GM19463 (cell line): ENCODE measurements at regions not wholly inside any gene's neighbourhood (a gene's known extent, or its start where the extent isn't known, plus 50 kb on each side); places are given as distances from the start of the nearest gene placed in this dataset.
"Not testable (repeated sequence)": the region's sequence is repeated elsewhere in the genome, so short reads cannot be mapped to it uniquely, and the experiment has no call there.

ENCODE experiments used
- ATAC-seq: cut with Tn5 transposase; IDR thresholded peaks from one replicate; pipeline ENCODE4 v1.9.1; 2021; ENCODE audit warnings: mild to moderate bottlenecking, moderate library complexity; ENCODE audit not compliant: unreplicated experiment

DNA sequence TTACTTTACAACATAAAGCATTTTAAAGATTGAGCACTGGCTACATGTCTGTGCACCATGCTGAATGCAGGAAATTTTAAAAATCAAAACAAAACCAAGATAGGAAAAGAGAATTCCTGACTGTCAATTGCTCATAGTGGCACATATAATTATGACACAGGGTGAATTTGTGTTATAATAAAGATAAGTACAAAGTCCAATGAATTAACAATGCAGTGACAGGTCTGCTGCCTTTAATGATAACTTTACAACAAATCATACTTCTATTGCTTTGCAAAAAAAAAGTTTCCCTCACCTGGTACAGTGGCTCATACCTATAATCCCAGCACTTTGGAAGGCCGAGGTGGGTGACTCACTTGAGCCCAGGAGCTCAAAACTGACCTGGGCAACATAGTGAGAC is 93.8 kb upstream of the OSBPL8 start:
- no peak for ATAC-seq

DNA sequence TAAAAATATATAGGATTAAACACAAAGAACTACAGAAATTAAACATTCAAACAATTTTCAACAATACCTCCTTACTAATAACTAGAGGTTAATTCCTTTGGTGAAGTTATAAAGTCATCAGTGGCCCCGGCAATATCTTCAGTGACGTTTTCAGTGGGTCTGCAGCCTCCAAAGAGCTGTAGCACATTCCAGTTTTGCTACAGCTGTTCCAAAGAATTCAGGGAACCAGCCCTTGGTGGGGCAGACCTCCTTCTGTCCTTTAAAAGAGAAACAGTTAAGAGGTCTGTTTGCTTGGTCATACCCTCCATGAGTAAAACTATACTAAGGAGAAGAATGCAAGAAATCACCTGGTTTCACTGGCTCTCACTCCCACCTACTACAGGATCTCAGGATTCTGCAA is 99.2 kb upstream of the ZDHHC17 start:
- ATAC-seq = no peak

DNA sequence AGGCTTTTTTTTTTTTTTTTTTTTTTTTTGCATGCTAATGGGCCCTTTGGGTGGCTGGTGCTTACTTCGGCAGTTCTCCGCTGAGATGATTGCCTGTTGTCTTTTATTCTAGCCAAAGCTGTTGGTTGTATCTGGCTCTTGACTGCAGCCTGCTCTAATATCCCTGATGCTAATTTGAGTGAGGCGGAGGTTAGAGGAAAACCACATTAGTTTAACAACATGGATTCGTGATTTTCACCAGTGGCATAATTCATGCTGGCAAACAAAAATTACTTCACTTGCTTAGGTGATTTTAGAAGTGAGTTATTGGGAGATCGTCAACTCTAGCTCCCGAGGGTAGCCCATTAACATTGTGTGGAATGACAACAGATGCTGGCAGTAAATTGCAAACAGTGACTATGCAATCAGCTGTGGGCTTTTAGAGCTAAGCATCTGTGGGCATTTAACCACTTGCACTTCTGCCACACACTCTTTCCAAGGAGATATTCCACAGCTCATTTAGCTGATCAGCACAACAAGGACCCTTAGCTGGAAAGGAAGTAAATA is 97.6 kb upstream of the ZDHHC17 start:
- ATAC-seq = no peak

DNA sequence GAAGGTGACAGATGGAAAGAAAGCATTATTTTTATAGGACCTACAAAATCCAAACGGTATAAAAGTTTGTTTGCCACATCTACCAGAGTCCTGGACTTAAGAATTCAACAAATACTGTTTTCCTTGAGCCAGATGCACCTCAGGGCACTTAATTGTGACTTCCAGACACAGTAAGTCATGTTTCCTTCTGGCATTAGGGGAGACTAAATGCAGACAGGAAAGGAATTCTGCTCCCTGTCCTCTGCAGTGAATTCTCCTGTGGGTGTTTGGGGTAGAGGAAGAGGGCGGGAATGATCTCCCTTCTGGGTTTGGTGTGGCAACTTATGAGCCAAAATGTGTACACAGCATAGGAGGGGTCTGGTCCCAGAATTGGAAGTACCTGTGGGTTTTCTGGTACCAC is 93.9 kb upstream of the ZDHHC17 start:
- no peak for ATAC-seq

DNA sequence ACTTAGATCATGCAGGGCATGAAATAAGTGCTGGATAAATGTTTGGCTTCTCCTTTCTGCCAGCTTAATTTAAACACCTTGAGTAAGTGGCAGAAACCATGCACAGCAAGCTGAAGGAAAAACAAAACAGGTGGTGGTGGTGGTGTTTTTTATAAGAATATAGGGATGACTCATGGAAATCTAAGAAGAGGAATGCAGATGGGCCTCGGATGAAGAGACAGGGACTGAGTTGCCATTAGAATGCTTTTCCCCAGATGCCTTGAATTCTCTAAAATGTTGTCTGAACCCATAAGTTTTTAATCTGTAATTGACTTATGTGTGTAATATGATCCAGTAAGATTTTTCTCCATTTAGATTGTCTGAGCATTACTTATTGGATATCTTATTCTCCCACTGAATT is 93.1 kb upstream of the ZDHHC17 start:
- ATAC-seq = no peak

DNA sequence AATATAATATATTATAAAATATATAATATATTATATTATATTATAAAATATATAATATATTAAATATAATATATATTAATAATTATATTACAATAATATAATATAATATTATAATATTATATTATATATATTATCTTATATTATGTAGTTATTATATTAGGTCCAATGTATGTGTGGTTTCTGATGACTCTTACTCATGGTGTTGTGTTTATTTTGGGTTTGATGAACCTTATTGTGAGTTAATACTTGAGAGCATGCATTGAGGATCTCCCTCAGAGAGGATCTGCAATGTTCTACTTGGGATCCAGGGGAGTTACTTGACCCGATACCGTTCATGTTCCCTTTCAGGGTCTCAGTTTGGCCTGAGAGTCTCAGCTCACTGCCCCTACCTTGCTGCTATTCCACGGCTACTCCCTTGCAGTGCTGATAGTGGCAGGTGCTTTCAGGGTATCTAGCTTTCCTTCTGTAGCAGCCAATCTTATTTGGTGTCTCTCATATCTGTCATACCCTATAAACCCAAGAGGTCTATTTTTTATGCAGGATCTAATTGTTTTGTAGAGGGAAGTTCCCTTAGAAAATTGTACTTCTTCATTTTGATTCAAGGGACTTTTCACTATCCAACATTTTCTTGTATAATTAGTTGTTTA is 89.1 kb upstream of the ZDHHC17 start:
- ATAC-seq = no peak

DNA sequence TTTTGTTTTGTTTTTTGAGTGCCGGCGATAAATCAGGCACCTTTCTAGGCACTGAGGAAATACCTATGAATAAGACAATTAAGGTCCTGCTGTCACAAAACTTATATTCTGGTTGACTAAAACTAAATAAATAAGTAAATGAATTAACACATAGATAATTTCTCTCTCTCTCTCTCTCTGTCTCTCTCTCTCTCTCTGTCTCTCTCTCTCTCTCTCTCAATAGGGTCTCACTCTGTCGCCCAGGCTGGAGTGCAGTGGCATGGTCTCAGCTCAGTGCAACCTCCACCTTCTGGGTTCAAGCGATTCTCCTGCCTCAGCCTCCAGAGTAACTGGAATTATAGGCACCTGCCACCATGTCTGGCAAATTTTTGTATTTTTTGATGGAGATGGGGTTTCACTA is 87.7 kb upstream of the ZDHHC17 start:
- not testable (repeated sequence) for ATAC-seq

DNA sequence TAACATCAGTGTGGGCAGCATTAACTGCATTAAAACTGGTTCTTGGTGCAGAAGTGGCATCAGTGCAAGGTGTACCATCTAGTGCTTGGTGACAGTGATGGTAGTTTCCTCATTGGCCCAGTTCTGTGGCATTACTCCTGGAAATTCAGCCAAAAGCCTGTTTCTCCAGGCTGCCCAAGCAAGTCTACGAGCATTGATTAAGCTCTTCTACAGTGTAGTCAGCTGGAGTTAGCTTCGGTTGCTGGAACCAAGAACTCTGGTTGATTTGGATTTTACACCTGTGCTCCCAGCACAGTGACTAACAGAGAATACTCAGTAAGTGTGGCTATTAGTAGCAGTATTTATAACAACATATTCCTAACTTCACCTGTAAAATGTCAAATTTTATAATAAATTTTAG is 84.9 kb upstream of the ZDHHC17 start:
- no peak for ATAC-seq

DNA sequence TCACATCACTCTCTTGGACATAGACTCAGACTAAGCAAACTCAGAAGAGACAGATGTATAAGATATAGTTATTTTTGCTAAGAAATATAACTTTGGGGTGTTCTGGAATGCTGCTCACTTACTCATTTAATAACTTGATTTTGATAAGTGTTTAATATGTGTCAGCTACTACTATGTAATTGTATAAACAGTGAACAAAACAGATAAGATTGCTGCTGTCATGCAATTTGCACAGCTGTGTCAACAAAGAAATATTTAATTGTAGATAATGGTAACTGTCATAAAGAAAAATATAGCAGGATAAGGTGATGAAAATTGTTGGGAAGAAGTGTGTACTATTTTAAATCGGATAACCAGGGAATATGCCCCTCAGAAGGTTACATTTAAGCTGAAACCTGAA is 84.1 kb upstream of the ZDHHC17 start:
- ATAC-seq = no peak

DNA sequence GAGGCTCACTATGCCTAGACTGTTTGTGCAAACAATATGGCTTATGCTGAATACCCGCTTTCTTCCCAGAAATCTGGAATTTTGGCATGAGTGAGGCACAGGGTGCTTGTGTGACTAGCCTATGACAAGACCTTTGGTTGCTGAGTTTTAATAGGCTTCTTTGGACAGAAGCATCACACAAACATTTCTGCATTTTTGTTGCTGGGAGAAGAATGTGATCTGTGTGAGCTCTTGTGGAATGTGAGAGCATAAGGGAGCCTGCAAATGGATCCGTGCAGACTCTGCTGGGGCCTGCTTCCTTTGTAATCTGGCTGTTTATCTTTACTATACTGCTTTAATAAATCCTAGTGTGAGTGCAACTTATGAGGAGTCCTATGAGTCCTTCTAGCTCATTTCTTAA is 83.0 kb upstream of the ZDHHC17 start:
- ATAC-seq = no peak

DNA sequence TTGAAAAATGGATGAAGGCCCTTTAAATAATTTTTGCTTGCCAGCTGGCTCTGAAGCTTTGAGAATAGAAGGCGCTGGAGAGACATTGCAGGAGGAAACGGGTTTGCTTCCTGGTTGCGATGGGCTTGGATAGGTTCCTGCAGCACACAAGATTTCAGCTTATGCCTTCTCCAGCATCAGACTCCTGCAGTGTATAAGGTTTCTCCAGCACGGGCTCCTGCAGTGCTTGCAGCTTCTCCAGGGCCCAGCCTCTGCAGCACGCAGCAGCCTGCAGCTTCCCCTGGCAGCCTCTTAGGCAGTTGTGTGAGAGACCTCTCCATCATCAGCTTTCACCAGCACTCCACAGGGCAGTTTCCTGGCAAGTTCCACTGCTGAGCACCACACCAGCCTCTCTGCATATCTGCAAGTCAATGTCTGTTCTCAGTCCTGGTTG is 78.7 kb upstream of the ZDHHC17 start:
- ATAC-seq = no peak

DNA sequence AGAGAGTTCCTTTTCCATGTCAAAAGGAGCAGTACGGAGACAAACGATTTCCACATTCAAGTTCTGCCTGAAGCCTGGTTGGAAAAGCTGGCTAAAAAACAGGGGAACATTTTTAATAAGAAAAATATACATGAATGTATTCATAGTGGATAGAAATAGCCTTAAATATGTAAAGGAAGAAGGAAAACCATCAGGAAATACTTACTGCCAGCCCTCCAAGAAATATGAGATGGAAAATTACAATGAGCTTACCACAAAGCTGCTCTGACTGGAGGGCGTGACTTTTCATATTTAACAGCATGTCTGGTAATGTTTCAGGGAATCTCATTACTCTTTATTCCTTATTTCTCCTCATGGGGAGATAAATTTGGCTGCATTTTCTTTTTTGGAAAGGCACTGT is 75.9 kb upstream of the ZDHHC17 start:
- ATAC-seq = no peak

DNA sequence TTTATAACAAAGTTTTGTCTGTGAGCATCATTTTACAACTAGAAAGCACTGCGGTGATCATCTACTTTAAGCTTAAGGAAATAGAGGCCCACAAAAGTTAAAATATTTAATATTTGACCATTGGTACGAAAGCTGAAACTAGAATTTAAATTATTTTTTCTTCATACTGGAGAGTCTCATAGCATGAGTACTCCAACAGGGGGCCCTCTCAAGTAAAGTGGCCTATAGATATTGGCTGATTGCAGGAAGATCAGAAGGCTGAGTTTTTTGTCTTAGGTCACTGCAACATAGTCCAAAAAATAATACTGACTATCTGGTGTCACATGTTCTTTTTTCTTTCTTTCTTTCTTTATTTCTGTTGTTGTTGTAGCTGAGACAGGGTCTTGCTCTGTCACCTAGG is 75.3 kb upstream of the ZDHHC17 start:
- ATAC-seq = no peak

DNA sequence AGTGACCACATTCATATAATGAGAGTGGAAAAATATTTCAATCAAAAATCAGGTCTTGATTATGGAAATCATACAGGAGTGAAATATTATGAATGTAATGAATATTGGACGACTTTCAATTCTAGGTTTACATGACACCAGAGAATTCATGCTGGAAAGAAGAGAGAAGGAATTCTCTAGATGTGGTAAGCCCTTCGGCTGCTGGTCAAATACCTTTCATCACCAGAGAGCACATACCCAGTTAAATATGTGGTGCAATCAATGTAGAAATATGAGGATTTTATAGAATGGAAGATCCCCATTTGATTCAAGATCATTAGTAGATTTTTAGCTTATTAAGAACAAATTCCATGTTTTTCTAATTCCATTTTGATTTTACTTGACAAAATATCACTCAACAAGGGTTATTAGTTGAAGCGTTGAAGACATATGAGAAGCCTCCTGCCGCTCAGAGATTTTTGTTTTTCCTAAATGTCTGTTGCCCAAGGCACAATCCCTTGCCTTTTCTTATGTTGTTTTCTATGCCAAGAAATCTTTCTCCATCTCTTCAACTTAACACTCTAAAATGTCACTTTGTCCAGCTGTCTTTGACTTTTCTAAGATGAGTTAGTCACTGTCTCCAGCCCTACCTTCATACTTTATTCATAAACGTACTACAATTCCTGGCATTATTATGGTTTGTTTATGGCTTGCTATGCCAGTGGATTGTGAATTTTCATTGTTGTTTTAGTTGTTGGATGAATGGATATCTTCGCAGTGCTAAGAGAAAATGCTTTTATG is 72.8 kb upstream of the ZDHHC17 start:
- ATAC-seq = no peak

DNA sequence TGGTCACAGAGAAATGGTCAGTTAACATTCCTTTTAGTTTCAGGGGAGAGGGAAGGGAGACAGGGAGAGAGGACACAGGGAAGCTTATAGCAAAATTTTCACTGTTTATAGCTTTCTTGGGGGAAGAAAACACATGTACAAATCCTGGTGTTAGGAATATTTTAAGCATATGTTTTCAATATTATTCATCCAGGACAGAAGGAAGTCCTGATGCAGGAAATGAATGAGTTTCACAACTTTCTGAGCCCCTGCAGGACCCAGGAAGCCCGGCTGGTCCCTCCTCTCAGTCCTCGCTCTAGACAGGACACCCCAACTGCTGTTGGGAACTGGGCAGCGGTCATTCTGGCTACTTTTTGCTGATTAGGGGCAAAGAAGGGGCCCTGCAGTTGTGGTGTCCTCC is 71.1 kb upstream of the ZDHHC17 start:
- ATAC-seq = no peak

DNA sequence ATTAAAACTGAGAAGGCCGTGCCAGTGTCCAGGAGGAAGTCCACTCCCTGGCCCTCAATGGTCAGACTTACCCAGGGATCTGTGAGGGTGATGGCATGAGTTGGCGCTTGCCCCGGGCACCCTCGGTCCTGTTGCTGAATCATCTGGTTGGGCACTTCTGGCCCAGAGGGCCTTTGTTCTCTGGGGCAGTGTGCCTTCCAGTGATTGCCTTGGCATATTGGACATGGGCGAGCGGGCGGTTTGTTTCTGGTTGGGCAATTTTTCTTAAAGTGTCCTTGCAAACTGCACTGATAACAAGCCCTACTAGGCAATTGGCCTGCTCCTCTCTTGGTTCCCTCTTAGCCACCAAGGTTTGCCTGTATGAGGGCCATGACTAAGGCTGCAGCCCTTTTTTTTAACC is 69.5 kb upstream of the ZDHHC17 start:
- no peak for ATAC-seq

DNA sequence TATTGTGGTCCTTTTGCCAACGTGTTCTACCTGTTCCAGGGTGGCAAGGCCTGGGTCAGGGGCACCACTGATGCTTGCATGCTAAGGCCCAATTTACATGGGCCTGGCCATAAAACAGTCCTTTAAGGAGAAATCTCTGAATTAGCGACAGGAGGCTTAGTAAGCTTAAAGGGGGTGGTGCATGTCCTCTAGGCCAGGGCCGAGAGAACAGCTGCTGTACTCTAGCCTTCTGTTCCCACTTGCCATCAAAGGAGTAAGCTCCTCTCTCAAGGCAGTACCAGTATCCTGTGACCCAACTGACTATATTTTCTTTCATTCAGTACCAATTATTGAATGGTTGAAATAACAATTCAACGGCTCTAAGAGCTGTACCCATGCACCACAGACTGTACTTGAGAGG is 67.7 kb upstream of the ZDHHC17 start:
- no peak for ATAC-seq

DNA sequence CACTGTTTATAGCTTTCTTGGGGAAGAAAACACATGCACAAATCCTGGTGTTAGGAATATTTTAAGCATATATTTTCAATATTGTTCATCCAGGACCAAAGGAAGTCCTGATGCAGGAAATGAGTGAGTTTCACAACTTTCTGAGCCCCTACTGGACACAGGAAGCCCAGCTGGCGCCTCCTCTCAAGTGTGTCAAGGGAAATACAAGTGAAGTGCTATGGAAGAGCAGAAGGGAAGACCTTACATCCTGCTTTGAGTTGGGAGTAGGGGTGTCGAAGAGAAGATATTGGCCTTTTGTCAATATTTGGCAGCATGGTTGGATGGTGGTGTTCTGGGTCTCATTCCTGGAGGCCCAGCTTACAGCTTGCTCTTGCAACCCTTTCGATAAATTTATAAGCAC is 66.1 kb upstream of the ZDHHC17 start:
- no peak for ATAC-seq

DNA sequence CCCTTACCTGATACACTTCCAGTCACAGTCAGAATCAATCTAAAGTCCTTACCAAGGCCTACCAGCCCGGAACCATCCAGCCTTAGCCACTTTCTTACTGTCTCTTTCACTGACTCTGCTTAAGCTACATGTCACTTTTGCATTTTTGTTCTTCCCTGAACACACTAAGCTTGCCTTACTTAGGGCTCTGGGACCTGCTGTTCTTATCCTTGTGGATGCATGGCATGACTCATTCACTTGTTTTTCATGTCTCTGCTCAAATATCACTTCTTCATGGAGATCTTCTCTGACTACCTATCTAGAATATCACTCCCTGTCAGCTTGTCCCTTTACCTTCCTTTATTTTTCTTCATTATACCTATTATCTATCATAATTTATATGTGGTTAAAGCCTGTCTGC is 65.6 kb upstream of the ZDHHC17 start:
- ATAC-seq = no peak

DNA sequence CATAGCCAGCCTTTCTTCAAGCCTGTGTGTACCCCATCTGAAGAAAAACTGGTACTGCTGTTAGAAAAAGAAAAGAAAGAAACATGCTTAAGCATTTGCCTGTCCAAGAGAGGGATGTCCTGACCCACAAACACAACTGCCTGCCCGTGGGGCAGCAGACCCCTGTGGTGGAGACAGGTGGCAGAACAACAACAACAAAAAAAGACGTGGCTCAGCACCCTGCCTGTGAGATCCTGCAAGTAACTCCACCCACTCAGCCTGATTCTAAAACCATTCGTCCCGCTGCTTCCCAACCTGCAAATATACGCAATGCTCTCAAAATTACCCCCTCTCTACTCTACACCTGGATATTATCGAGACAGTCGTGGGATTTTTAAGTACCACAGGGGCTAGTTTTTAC is 64.9 kb upstream of the ZDHHC17 start:
- no peak for ATAC-seq

DNA sequence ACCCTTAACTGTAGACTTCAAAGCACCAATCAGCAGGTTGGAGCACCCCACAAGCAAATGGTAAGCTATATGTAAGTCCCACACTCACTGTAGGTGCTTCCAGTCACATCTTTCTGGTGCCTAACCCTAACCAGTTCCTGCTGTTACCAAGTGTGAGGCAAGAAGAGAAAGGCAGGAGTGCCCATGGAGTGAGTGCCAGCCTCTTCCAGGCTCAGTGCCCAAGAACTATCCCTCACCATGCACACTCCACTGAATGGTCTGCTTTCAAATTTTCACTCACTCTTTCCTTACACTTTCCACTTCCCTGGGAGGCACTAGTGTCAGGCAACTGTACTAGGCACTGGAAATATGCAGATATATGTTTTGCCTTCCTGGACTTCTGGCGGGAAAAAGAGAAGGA is 62.2 kb upstream of the ZDHHC17 start:
- no peak for ATAC-seq

DNA sequence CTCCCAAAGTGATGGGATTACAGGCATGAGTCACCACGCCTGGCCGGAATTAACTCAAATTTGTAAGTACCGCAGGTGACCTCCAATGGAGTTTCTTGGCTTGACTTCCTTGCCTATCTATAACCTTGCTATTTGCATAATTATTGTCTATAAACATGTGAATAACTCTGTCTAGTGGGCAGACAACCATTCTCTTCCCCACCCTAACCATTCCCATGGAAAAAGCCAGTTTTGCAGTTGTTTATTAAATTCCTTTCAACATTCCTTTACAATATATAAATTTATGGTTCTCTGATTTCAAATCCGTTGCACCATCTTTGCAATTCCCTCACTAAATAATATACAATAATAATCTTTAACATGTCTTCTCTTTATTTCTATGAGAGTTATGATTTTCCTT is 61.0 kb upstream of the ZDHHC17 start:
- ATAC-seq = no peak

DNA sequence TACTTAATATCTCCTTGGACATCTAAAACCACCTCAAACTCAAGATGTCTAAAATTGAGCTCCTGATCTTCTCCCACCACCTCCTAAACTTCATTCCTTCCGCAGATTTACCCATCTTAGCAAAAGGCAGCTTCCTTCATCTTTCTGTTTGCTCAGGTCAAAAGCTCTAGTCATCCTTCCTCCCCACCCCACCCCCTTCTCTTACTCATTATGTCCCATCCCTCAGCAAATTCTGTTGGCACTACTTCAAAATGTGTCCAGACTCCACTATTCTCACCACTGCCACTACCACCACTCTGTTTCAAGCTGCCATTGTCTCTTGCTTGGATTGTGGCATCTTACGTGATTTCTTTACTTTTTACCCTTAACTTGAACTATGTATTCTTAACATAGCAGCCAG is 59.2 kb upstream of the ZDHHC17 start:
- ATAC-seq = no peak
